K562 (cell line): ENCODE measurements at regions not wholly inside any gene's neighbourhood (a gene's known extent, or its start where the extent isn't known, plus 50 kb on each side); places are given as distances from the start of the nearest gene placed in this dataset.

ENCODE experiments used
- ATAC-seq: fragments of 200-7000 bp; cut with Tn5 transposase; 3 replicates; pipeline ENCODE4 v1.9.1; 2020; ENCODE audit warnings: moderate library complexity
- BruUV-seq: library from RNA; stranded (reverse); fragments of 400-500 nt; replicated peaks from 2 replicates; lab custom pipeline; 2021; lab: Mats Ljungman, UMichigan
- CTCF ChIA-PET: fragments of 300-600 bp; formaldehyde crosslinking; extraction: SDS; loops from one replicate; lab custom pipeline; 2021; ENCODE audit warnings: low intra/inter-chr PET ratio; lab: Yijun Ruan, JAX
- POLR2A ChIA-PET: fragments of 300-600, 350-650 bp; sonication (Branson Sonifier 250); formaldehyde crosslinking; extraction: SDS; loops from one replicate; lab custom pipeline; 2021; ENCODE audit warnings: antibody characterized with exemption, inconsistent platforms; lab: Yijun Ruan, JAX
- DNase-seq, 4 experiments: peaks; one replicate each; pipeline versions ENCODE4 v3.0.0 to v3.0.0-alpha.2; 2011 to 2018; ENCODE audit warnings: low spot score in 3 of 4, mixed read lengths in 3 of 4; ENCODE audit errors: extremely low read depth in 1 of 4
- FAIRE-seq: peaks from 2 replicates; lab custom pipeline; 2011; peaks lifted over from hg19 to GRCh38; lab: Jason Lieb, UNC
- H2AFZ ChIP-seq: 2 replicates; pipeline ENCODE4 v1.6.0; 2011; ENCODE audit warnings: low read depth, low read length, control low read depth, inconsistent platforms
- H3K27ac ChIP-seq: fragments of 200-600 bp; 3 replicates; pipeline ENCODE4 v1.8.0; 2011; ENCODE audit warnings: low read depth, mild to moderate bottlenecking, control low read depth, inconsistent platforms, low read length, moderate library complexity, mixed read lengths; ENCODE audit errors: extremely low read depth
- H3K27me3 ChIP-seq, 2 experiments: fragments of 300-600 bp in 1 of 2; 2 replicates in 1 of 2; 3 replicates in 1 of 2; pipeline versions ENCODE4 v1.6.0 to v1.8.0; 2011; ENCODE audit warnings: inconsistent platforms in 2 of 2, low read length in 2 of 2, mild to moderate bottlenecking in 1 of 2, mixed read lengths in 1 of 2, moderate library complexity in 1 of 2; ENCODE audit not compliant: control insufficient read depth in 2 of 2, insufficient read depth in 2 of 2
- H3K36me3 ChIP-seq: fragments of 300-600 bp; 3 replicates; pipeline ENCODE4 v1.8.0; 2011; ENCODE audit warnings: mild to moderate bottlenecking, low read length, inconsistent platforms; ENCODE audit not compliant: control insufficient read depth, insufficient read depth
- H3K4me1 ChIP-seq, 2 experiments: fragments of 200-600 bp in 1 of 2; replicated peaks in 1 of 2; 2 replicates in 1 of 2; 3 replicates in 1 of 2; pipeline versions ENCODE4 v1.5.1 to v1.8.0; 2011; ENCODE audit warnings: inconsistent platforms in 2 of 2, low read length in 2 of 2, mild to moderate bottlenecking in 1 of 2, mixed read lengths in 1 of 2, moderate library complexity in 1 of 2; ENCODE audit not compliant: control insufficient read depth in 2 of 2, insufficient read depth in 2 of 2
- H3K4me2 ChIP-seq: 2 replicates; pipeline ENCODE4 v1.6.1; 2011; ENCODE audit warnings: low read length, control low read depth, inconsistent platforms, mixed read lengths; ENCODE audit not compliant: insufficient read depth
- H3K4me3 ChIP-seq: fragments of 200-600 bp; sonication (generic), shearing (Covaris generic); 2 replicates; pipeline ENCODE4 v1.5.1; 2016; ENCODE audit warnings: control low read depth, inconsistent platforms
- H3K79me2 ChIP-seq: fragments of 200-600 bp; 3 replicates; pipeline ENCODE4 v1.8.0; 2011; ENCODE audit warnings: low read length, inconsistent platforms; ENCODE audit not compliant: control insufficient read depth, insufficient read depth
- H3K9ac ChIP-seq, 2 experiments: 2 replicates each; pipeline versions ENCODE4 v1.6.0 to v1.6.1; 2011; ENCODE audit warnings: low read depth in 2 of 2, low read length in 2 of 2, control low read depth in 1 of 2, inconsistent platforms in 1 of 2, mild to moderate bottlenecking in 1 of 2, mixed read lengths in 1 of 2; ENCODE audit not compliant: insufficient read depth in 1 of 2
- H3K9me1 ChIP-seq: one replicate; pipeline ENCODE4 v1.6.0; 2011; ENCODE audit warnings: inconsistent platforms, mild to moderate bottlenecking, low read length, moderate library complexity; ENCODE audit not compliant: control insufficient read depth, insufficient read depth
- H3K9me3 ChIP-seq: replicated peaks from 2 replicates; pipeline ENCODE4 v1.5.1; 2011; ENCODE audit warnings: low read depth, low read length, inconsistent platforms; ENCODE audit not compliant: control insufficient read depth, insufficient read depth
- H4K20me1 ChIP-seq: replicated peaks from 2 replicates; pipeline ENCODE4 v1.6.1; 2011; ENCODE audit warnings: low read length, inconsistent platforms, mixed read lengths; ENCODE audit not compliant: control insufficient read depth, insufficient read depth
- CAMTA2 ChIP-seq: fragments of 250-450 bp; sonication (Bioruptor Pico); conservative IDR thresholded peaks from 2 replicates; pipeline ENCODE4 v1.5.1; 2022
- ELK1 ChIP-seq: sonication (generic); formaldehyde crosslinking; IDR thresholded peaks from 2 replicates; pipeline ENCODE4 v1.8.1; 2022; ENCODE audit warnings: missing genetic modification reagents
- ESRRB ChIP-seq: fragments of 250-450 bp; sonication (Bioruptor Pico); IDR thresholded peaks from 2 replicates; pipeline ENCODE4 v1.5.0; 2020; ENCODE audit warnings: mild to moderate bottlenecking, moderate library complexity, borderline replicate concordance
- GABPB2 ChIP-seq: fragments of 250-450 bp; sonication (Bioruptor Pico); conservative IDR thresholded peaks from 2 replicates; pipeline ENCODE4 v1.5.1; 2021; ENCODE audit warnings: mild to moderate bottlenecking
- HCFC1 ChIP-seq: IDR thresholded peaks from 2 replicates; pipeline ENCODE4 v1.6.1; 2012; ENCODE audit warnings: low read depth, low read length, improper control_type of control experiment
- HMGXB4 ChIP-seq: sonication (generic); formaldehyde crosslinking; IDR thresholded peaks from 2 replicates; pipeline ENCODE4 v1.8.1; 2023; ENCODE audit warnings: mild to moderate bottlenecking, missing genetic modification reagents
- MCM5 ChIP-seq: fragments of 450-650 bp; IDR thresholded peaks from 2 replicates; pipeline ENCODE4 v1.6.1; 2016; ENCODE audit warnings: low read depth
- MEIS2 ChIP-seq: fragments of 450-650 bp; IDR thresholded peaks from 2 replicates; pipeline ENCODE4 v1.6.1; 2014; ENCODE audit warnings: mild to moderate bottlenecking; ENCODE audit not compliant: partially characterized antibody
- NCOA4 ChIP-seq: fragments of 450-650 bp; IDR thresholded peaks from 2 replicates; pipeline ENCODE4 v1.6.1; 2018; ENCODE audit warnings: mild to moderate bottlenecking; ENCODE audit not compliant: partially characterized antibody
- NFATC3 ChIP-seq: fragments of 450-650 bp; IDR thresholded peaks from 2 replicates; pipeline ENCODE4 v1.6.1; 2017; ENCODE audit warnings: mild to moderate bottlenecking
- NR3C1 ChIP-seq: sonication (generic); formaldehyde crosslinking; IDR thresholded peaks from 2 replicates; pipeline ENCODE4 v1.8.1; 2022; ENCODE audit warnings: missing genetic modification reagents
- PCBP2 ChIP-seq: fragments of 200-400 bp; formaldehyde crosslinking; IDR thresholded peaks from 2 replicates; pipeline ENCODE4 v1.6.1; 2018; ENCODE audit warnings: low read length, low read depth, mild to moderate bottlenecking, moderate library complexity; ENCODE audit not compliant: poor library complexity, severe bottlenecking
- SNRNP70 ChIP-seq: fragments of 200-400 bp; formaldehyde crosslinking; optimal IDR thresholded peaks from 2 replicates; pipeline ENCODE3; 2017; ENCODE audit warnings: low read depth, low read length
- ZKSCAN8 ChIP-seq: fragments of 200-800 bp; sonication (Bioruptor generic); IDR thresholded peaks from 2 replicates; pipeline ENCODE4 v1.6.1; 2016; ENCODE audit warnings: missing genetic modification characterization, missing compliant biosample characterization
- ZNF445 ChIP-seq: fragments of 250-450 bp; sonication (Bioruptor Pico); IDR thresholded peaks from 2 replicates; pipeline ENCODE4 v1.4.0; 2020; ENCODE audit warnings: low read depth, mild to moderate bottlenecking, moderate library complexity
- ZNF778 ChIP-seq: fragments of 450-650 bp; formaldehyde crosslinking; IDR thresholded peaks from 2 replicates; pipeline ENCODE4 v1.4.0; 2020; ENCODE audit warnings: mild to moderate bottlenecking, moderate library complexity
- WGBS: fragments of 100-300 bp; shearing (Covaris generic); methylation state at CpG from one replicate; pipeline ENCODE4 v1.1.6; 2016; ENCODE audit warnings: low coverage, mixed read lengths; ENCODE audit not compliant: insufficient coverage; ENCODE audit errors: missing lambda C conversion rate; 5-methylcytosine and 5-hydroxymethylcytosine counted together
- in situ Hi-C: fragments of 300-500 bp; cut with MboI; formaldehyde crosslinking; loops from 4 replicates; pipeline ENCODE4 v1.15.0; 2018; ENCODE audit warnings: inconsistent platforms, mixed read lengths
- intact Hi-C: fragments of 100-400 bp; cut with micrococcal nuclease; formaldehyde crosslinking; loops from 2 replicates; pipeline ENCODE4 v1.14.2; 2022

DNA sequence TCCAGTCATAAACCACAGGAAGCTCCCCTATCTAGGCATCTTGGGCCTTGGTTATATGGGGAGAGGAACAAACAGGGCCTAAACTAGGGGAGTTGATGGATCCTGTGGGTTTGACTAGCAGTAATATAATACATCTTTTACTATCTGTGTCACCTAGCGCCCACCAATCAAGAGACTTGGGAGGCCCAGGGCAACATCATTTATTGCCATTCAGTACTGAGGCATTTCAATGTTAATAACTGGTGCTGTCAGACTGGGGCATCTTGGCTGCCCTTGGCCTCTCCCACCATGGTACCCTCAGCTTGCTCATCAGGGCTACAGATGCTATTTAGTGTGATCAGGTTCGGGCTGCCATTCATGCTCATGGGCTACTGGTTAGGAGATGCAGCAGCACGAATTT lies 320.7 kb downstream of the MYCN start:
- H3K4me1 ChIP-seq, result no peaks in the 10 kb centered on the region
- no peak overlapping the region for H2AFZ ChIP-seq
- no peaks in the 10 kb centered on the region for H3K27me3 ChIP-seq
- H3K36me3 ChIP-seq, result no peaks in the 10 kb centered on the region
- CTCF ChIA-PET, result interaction anchor here (0.7 kb wide), 1 partner anchor 24 kb away, joined by 3 read pairs; no protein-coding TSS in a partner anchor
- no peaks in the 10 kb centered on the region for H3K9me3 ChIP-seq
- no peak overlapping the region for H3K4me2 ChIP-seq
- FAIRE-seq, result no peak
- no peak for TF ChIP-seq MCM5
- TF ChIP-seq ELK1, result no peak
- TF ChIP-seq ZNF778 (CRISPR knock-in tag), result no peak
- no peak for TF ChIP-seq ZNF445 (CRISPR knock-in tag)
- no peak for TF ChIP-seq GABPB2
- no peak for TF ChIP-seq PCBP2
- TF ChIP-seq CAMTA2 (CRISPR knock-in tag), result no peak
- TF ChIP-seq NFATC3, result no peak
- no peak for TF ChIP-seq ESRRB (CRISPR knock-in tag)
- TF ChIP-seq ZKSCAN8, result no peak
- TF ChIP-seq HCFC1, result no peak
- no peak for TF ChIP-seq NCOA4
- no peak for TF ChIP-seq NR3C1 (CRISPR knock-in tag)
- no peak for TF ChIP-seq SNRNP70
- TF ChIP-seq HMGXB4 (CRISPR knock-in tag), result no peak
- TF ChIP-seq MEIS2, result no peak
- TF ChIP-seq, all 486 proteins: peak for 0
- DNase-seq (no peak), ATAC-seq (no peak)
- WGBS, result 0% methylated on average over 3 of the region's 3 CpGs
- in situ Hi-C loops, result no loop called here
- Histone ChIP-seq H3K9me1 (no peaks in the 10 kb centered on the region), H3K79me2 (no peaks in the 10 kb centered on the region), H4K20me1 (no peaks in the 10 kb centered on the region), H3K9ac (no peak overlapping the region), H3K4me3 (no peak overlapping the region), H3K27ac (no peak overlapping the region)
- POLR2A ChIA-PET, result no interaction called here
- no TSS peak for BruUV-seq
- intact Hi-C loops, result no loop called here
